Osteoblast (primary cell): ENCODE measurements at regions not wholly inside any gene's neighbourhood (a gene's known extent, or its start where the extent isn't known, plus 50 kb on each side); places are given as distances from the start of the nearest gene placed in this dataset.

ENCODE experiments used
- DNase-seq: peaks from one replicate; pipeline ENCODE4 v3.0.0; 2011; ENCODE audit warnings: low spot score, mixed read lengths; ENCODE audit not compliant: insufficient read length; ENCODE audit errors: missing footprints
- H2AFZ ChIP-seq: 2 replicates; pipeline ENCODE4 v1.6.0; 2011; ENCODE audit warnings: mild to moderate bottlenecking, low read length
- H3K27ac ChIP-seq: 2 replicates; pipeline ENCODE4 v1.5.1; 2011; ENCODE audit warnings: mild to moderate bottlenecking, low read depth, low read length, moderate library complexity
- H3K27me3 ChIP-seq: 2 replicates; pipeline ENCODE4 v1.6.0; 2012; ENCODE audit warnings: mild to moderate bottlenecking, control low read depth, inconsistent platforms, low read length, moderate library complexity; ENCODE audit not compliant: insufficient read depth
- H3K36me3 ChIP-seq: 2 replicates; pipeline ENCODE4 v1.5.1; 2011; ENCODE audit warnings: mild to moderate bottlenecking, low read length, control low read depth, moderate library complexity; ENCODE audit not compliant: insufficient read depth
- H3K4me1 ChIP-seq: 2 replicates; pipeline ENCODE4 v1.5.1; 2011; ENCODE audit warnings: mild to moderate bottlenecking, low read length, control low read depth, moderate library complexity; ENCODE audit not compliant: insufficient read depth
- H3K4me2 ChIP-seq: 2 replicates; pipeline ENCODE4 v1.6.0; 2011; ENCODE audit warnings: mild to moderate bottlenecking, low read length; ENCODE audit not compliant: insufficient read depth
- H3K4me3 ChIP-seq: fragments of 200-600 bp; sonication (generic); 3 replicates; pipeline ENCODE4 v1.5.1; 2012; ENCODE audit warnings: mild to moderate bottlenecking, low read length, inconsistent platforms; ENCODE audit not compliant: insufficient read depth
- H3K79me2 ChIP-seq: 2 replicates; pipeline ENCODE4 v1.6.0; 2012; ENCODE audit warnings: mild to moderate bottlenecking, low read length, control low read depth, inconsistent platforms; ENCODE audit not compliant: insufficient read depth
- H3K9me3 ChIP-seq: 2 replicates; pipeline ENCODE4 v1.5.1; 2011; ENCODE audit warnings: low read depth, low read length, control low read depth
- H4K20me1 ChIP-seq: 2 replicates; pipeline ENCODE4 v1.6.0; 2012; ENCODE audit warnings: mild to moderate bottlenecking, low read length, control low read depth; ENCODE audit not compliant: insufficient read depth
- CTCF ChIP-seq: IDR thresholded peaks from 2 replicates; pipeline ENCODE4 v1.5.1; 2011; ENCODE audit warnings: mild to moderate bottlenecking, low read depth, low read length, moderate library complexity; ENCODE audit errors: extremely low read depth

DNA sequence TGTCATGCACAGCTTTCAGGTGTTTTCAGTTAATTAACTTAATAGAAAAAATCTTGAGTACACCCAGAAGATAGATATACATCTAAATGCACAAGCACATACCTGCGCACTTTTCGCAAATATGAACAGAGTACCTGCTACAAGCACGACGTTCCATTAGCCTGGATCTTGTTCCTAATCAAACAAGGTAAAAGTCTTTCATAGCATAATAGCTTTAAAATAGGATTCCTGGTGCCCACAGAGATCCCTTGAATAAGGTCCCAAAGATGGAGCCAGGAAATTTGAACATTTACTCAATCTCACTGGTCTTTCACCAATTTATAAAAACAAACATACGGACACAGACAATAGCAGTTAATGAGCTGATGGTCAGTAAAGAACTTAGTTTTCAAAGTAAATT, 689.8 kb upstream of the CHORDC1 start:
- Histone ChIP-seq H4K20me1 (no peaks in the 10 kb centered on the region), H3K4me2 (no peak overlapping the region), H3K36me3 (no peaks in the 10 kb centered on the region), H2AFZ (no peak overlapping the region), H3K27ac (no peak overlapping the region), H3K27me3 (no peaks in the 10 kb centered on the region), H3K4me3 (no peak overlapping the region), H3K79me2 (no peaks in the 10 kb centered on the region), H3K9me3 (no peaks in the 10 kb centered on the region), H3K4me1 (no peaks in the 10 kb centered on the region)
- no peak for TF ChIP-seq CTCF
- DNase-seq, result no peak

GRCh38 chr11:90911192-90911591, 688.3 kb upstream of the CHORDC1 start:
- TF ChIP-seq CTCF, result no peak
- no peaks in the 10 kb centered on the region for H3K4me1 ChIP-seq

DNA sequence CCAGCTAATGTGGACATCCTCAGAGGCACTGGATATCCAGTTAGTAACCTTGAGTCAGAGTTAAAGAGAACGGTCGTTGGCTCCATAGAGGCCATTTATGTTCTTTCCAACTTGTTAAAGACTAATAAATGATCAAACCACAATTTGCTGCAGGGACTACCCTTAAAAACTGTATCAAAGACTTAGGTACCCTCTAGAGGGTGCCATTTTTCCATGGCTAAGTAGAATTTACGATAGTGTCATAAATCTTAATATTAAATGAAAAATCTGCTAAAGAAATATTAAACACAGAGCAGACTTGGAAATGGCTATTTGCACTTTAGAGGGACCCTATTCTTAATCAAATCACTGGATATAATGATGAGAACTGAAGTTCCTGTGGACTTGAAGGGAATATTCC, 685.2 kb upstream of the CHORDC1 start:
- Histone ChIP-seq H4K20me1 (no peaks in the 10 kb centered on the region), H3K36me3 (no peaks in the 10 kb centered on the region), H3K9me3 (peaks cover 2% of the 10 kb centered on the region), H3K79me2 (no peaks in the 10 kb centered on the region), H2AFZ (no peak overlapping the region), H3K4me2 (no peak overlapping the region), H3K27me3 (no peaks in the 10 kb centered on the region), H3K4me3 (no peak overlapping the region), H3K4me1 (no peaks in the 10 kb centered on the region), H3K27ac (no peak overlapping the region)
- DNase-seq, result no peak
- TF ChIP-seq CTCF, result no peak

More at GRCh38 chr11:90911192-90911591, 688.3 kb upstream of the CHORDC1 start:
- DNase-seq, result no peak
- no peak overlapping the region for H3K27ac ChIP-seq
- no peaks in the 10 kb centered on the region for H3K27me3 ChIP-seq
- no peaks in the 10 kb centered on the region for H4K20me1 ChIP-seq
- H3K79me2 ChIP-seq, result no peaks in the 10 kb centered on the region
- no peak overlapping the region for H2AFZ ChIP-seq
- no peaks in the 10 kb centered on the region for H3K36me3 ChIP-seq
- H3K9me3 ChIP-seq, result no peaks in the 10 kb centered on the region
- H3K4me3 ChIP-seq, result no peak overlapping the region
- no peak overlapping the region for H3K4me2 ChIP-seq

DNA sequence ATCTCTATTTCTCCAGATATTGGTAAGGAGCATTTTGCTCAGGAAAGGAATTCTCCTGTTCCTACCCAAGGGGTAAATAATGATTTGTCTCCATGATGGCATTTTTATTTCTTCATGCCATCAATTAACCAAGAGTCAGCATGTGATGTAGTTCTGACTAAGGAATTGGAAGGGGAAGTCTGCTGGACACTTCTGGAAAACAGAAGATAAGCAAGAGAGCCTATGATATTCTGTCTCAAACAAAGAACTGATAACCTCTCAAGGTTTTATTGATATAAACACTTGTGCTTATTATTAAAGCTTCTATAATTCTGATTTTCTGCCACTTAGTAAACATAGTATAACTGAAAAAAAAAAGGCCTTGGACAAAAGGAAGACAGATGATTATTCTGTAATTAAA, 673.0 kb upstream of the CHORDC1 start:
- Histone ChIP-seq H3K79me2 (no peaks in the 10 kb centered on the region), H3K27ac (no peak overlapping the region), H2AFZ (no peak overlapping the region), H4K20me1 (no peaks in the 10 kb centered on the region), H3K9me3 (no peaks in the 10 kb centered on the region), H3K4me3 (no peak overlapping the region), H3K27me3 (no peaks in the 10 kb centered on the region), H3K36me3 (no peaks in the 10 kb centered on the region), H3K4me1 (no peaks in the 10 kb centered on the region), H3K4me2 (no peak overlapping the region)
- no peak for DNase-seq
- TF ChIP-seq CTCF, result no peak
